ENCODE measurements at regions not wholly inside any gene's neighbourhood (a gene's known extent, or its start where the extent isn't known, plus 50 kb on each side); places are given as distances from the start of the nearest gene placed in this dataset.

GRCh38 chr18:9039441-9040071 is 62.9 kb upstream of the NDUFV2 start (continued):
- TF ChIP-seq KDM5A (IDR thresholded peaks at IDR 0.05; ENCODE audit: low read length) (no peak), CTBP2 (IDR thresholded peaks at IDR 0.05; ENCODE audit: borderline replicate concordance, insufficient read depth, insufficient read length, low read length) (no peak), PHF8 (conservative IDR thresholded peaks at IDR 0.05; ENCODE audit: low read depth, low read length) (no peak), EGR1 (IDR thresholded peaks at IDR 0.05; ENCODE audit: borderline replicate concordance, low read depth, low read length) (no peak), HDAC2 (IDR thresholded peaks at IDR 0.05; ENCODE audit: borderline replicate concordance in 1 of 2, low read depth in 2 of 2, low read length in 2 of 2) (no peak)

All from H1 (cell line).